CD4-positive, alpha-beta T cell treated with Interleukin-10 for 1 hour (primary cell): ENCODE measurements at regions not wholly inside any gene's neighbourhood (a gene's known extent, or its start where the extent isn't known, plus 50 kb on each side); places are given as distances from the start of the nearest gene placed in this dataset.

Source experiments
- DNase-seq: peaks from one replicate; pipeline ENCODE4 v3.0.0-alpha.2; 2020

- DNase-seq: no peak
These were observed 107.4 kb upstream of the RGS6 start for GRCh38 chr14:71824816-71825215.

GRCh38 chr14:71833476-71833875 lies 98.8 kb upstream of the RGS6 start:
- DNase-seq: no peak

- no peak for DNase-seq
These were observed 97.7 kb upstream of the RGS6 start for GRCh38 chr14:71834284-71835204.

GRCh38 chr14:71852181-71852580 lies 80.0 kb upstream of the RGS6 start:
- DNase-seq: no peak

- peak; percentile 37 for DNase-seq
These were observed 76.7 kb upstream of the RGS6 start for GRCh38 chr14:71855399-71856036.

GRCh38 chr14:71856199-71856919 lies 75.9 kb upstream of the RGS6 start:
- DNase-seq: no peak

GRCh38 chr14:71863049-71863448 lies 69.2 kb upstream of the RGS6 start:
- DNase-seq: no peak

GRCh38 chr14:71863766-71864165 lies 68.5 kb upstream of the RGS6 start:
- no peak for DNase-seq
